HG03460 (cell line): ENCODE measurements at regions not wholly inside any gene's neighbourhood (a gene's known extent, or its start where the extent isn't known, plus 50 kb on each side); places are given as distances from the start of the nearest gene placed in this dataset.
"Not testable (repeated sequence)": the region's sequence is repeated elsewhere in the genome, so short reads cannot be mapped to it uniquely, and the experiment has no call there.

Experiments used
- ATAC-seq: cut with Tn5 transposase; IDR thresholded peaks from one replicate; pipeline ENCODE4 v1.9.1; 2021; ENCODE audit not compliant: unreplicated experiment

GRCh38 chr2:16741498-16741897 is 75.9 kb upstream of the CYRIA start:
- ATAC-seq, result no peak

DNA sequence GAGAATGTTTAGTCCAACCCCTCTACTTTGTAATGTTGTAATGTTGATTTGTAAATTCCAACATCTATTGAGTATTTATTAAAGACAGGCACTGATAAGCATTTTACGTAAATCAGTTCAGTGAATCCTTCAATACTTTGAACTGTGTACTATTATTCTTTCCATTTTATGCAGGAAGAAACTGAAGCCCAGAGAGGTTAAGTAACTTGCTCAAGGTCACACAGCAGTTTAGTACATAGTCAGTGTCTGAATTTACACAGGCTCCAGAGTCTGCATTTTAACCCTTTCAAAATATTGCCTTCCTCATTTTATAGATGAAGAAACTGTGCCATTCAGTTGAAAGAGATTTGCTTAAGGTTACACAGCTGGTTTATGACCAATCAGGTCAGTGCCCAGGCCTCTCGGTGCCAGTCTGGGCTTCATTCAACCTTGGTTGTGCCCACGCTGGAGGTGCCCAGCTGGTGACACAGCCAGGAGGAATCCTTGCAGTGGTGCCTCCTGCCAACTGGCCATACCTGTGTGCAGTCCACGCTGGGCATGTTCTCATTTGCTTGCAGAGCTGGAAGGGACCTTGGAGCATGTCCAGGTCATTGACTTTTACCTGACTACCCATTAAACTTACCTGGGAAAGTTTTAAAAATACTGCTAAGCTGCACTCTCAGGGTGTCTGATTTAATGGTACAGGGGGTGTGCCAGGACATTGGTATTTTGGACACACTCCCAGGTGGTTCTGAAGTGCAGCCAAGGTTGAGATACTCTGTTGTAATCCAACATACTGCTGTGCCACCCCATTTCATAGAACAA is 74.3 kb upstream of the CYRIA start:
- no peak for ATAC-seq

GRCh38 chr2:16738361-16739225 is 73.0 kb upstream of the CYRIA start:
- no peak for ATAC-seq

DNA sequence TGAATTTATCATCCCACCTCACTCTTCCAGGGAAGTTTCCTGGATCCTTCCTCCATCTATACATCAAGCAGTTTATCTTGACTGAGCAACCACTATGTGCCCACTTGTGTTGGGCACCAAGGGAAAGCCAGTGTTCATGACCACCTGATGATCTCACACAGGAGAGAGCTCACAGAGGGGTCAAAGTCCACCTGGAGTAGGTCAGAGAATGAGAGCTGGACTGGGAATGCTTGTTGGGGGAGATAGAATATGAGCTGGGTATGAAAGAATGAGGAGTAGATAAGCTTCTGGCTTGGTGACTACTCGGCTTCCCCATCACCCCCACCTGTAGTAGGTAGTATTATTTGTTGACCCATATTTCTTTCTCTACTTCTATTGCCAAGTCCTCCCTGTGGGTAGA is 72.2 kb upstream of the CYRIA start:
- ATAC-seq, result no peak

GRCh38 chr2:16736633-16737032 is 71.0 kb upstream of the CYRIA start:
- no peak for ATAC-seq

DNA sequence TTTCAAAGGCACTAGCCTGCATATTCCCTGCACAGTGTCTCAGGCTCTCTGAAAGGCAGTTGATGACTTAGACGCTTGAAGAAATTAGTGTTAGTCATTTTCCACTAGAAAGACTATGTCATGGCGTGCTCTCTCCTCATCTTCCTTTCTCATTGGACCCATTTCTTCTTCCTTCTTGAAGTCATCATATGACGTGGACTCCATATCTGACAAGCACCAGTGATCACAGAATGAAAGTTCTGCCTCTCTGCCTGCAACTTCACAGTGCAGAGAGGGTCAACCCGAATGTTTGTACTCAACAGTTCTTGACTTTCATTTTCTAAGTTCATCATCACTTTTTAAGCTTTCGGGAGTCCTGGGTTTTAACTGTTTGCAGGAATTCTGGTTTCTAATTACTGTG is 63.7 kb upstream of the CYRIA start:
- ATAC-seq, result peak; percentile 59

DNA sequence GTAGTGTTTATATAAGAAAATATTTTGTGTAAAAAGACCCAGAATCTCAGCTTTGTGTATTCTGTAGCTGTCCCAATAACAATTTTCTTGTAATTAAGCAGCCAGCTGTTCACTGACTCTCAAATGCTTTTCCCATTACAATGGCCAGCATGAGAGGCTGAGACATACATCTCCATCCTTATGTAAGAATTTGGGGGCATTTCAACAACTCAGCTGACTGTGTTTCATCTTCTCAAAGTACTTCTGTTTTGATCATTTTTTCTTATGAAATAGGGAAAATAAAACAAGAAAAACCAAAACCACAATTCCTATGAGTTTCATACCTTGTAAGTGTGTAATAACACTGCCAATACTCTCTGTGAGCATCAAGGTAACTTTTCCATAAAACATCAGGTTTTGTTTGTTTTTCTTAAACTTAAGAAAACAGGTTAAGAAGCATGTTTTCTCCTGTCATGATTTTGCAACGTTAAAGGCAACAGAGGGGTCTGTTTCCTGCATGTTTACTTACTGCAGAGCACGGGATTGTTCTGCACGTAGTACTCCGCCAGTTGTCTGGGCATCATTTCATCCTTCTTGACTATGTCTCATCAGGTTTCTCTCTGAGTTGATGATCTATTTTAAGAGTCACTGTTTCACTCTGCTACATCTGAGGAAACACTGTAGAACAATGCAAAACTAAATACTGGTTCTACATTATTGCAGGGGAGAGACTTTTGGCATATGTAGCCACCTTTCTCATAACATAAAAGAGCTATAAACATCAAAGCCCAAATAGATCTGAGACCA is 62.9 kb upstream of the CYRIA start:
- ATAC-seq, result peak; percentile 66

GRCh38 chr2:16727849-16728248 is 62.2 kb upstream of the CYRIA start:
- not testable (repeated sequence) for ATAC-seq

DNA sequence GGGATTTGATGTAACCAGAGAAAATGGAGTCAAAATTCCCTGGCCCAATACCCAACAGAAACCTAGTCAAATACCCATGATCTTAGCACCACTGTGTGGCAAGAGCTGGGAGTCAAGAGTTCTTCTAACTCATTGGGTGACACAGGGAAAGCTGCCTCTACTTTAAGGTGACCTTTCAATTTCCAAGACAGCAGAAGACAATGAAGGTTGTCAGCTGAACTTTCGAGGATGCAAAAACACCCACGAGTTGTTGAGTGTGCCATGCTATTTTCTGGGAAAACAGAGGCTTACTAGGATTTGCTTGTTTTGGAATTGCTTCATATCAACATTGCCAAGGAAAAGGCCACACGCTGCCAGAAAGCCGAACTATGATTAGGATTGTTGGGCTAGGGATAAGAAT is 61.6 kb upstream of the CYRIA start:
- ATAC-seq, result no peak

- ATAC-seq, result no peak
These were observed 60.9 kb upstream of the CYRIA start for GRCh38 chr2:16726577-16726976.

- ATAC-seq, result no peak
These were observed 60.5 kb upstream of the CYRIA start for GRCh38 chr2:16726147-16726546.

DNA sequence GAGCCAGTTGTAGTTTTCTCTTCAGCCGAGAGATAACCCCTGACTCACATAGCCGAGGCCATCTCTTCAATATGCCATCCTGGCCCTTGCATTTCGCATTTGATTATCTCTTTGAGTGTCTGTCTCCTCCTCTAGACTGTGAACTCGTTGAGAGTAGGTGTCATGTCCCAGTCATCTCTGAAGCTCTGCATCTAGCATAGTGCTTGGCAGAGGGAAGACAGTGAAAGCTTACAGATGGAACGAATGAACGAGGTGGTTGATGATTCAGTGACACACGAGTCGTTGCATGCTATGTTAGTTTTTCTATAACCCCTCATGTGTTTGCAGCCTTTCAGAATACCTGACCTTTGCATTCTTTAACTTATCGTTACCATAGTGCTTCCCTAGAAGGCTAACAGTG is 59.9 kb upstream of the CYRIA start:
- no peak for ATAC-seq

GRCh38 chr2:16722677-16723076 is 57.0 kb upstream of the CYRIA start:
- no peak for ATAC-seq

- ATAC-seq, result no peak
These were observed 56.5 kb upstream of the CYRIA start for GRCh38 chr2:16722126-16722525.

- not testable (repeated sequence) for ATAC-seq
These were observed 55.9 kb upstream of the CYRIA start for GRCh38 chr2:16721529-16721928.

DNA sequence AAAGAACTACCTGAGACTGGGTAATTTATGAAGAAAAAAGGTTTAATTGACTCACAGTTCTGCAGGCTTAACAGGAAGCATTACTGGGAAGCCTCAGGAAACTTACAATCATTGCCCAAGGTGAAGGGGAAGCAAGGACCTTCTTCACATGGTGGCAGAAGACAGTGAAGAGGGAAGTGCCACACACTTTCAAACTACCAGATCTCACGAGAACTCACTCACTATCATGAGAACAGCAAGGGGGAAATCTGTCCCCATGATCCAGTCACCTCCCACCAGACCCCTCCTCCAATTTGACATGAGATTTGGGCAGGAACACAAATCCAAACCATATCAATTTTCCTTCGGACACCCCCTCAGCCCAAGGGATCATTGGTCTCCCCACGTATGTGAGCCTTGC is 55.1 kb upstream of the CYRIA start:
- ATAC-seq, result not testable (repeated sequence)

- ATAC-seq, result no peak
These were observed 53.8 kb upstream of the CYRIA start for GRCh38 chr2:16719485-16719808.

- ATAC-seq, result no peak
These were observed 53.2 kb upstream of the CYRIA start for GRCh38 chr2:16718576-16719484.

GRCh38 chr2:16717477-16717876 is 51.8 kb upstream of the CYRIA start:
- no peak for ATAC-seq

- ATAC-seq, result no peak
These were observed 51.3 kb upstream of the CYRIA start for GRCh38 chr2:16716944-16717343.

- no peak for ATAC-seq
These were observed 50.4 kb upstream of the CYRIA start for GRCh38 chr2:16716024-16716423.
